HG02763 (cell line): ENCODE measurements at regions not wholly inside any gene's neighbourhood (a gene's known extent, or its start where the extent isn't known, plus 50 kb on each side); places are given as distances from the start of the nearest gene placed in this dataset.

Experiments
- ATAC-seq: cut with Tn5 transposase; IDR thresholded peaks from one replicate; pipeline ENCODE4 v1.9.1; 2021; ENCODE audit warnings: mild to moderate bottlenecking, moderate library complexity; ENCODE audit not compliant: unreplicated experiment

DNA sequence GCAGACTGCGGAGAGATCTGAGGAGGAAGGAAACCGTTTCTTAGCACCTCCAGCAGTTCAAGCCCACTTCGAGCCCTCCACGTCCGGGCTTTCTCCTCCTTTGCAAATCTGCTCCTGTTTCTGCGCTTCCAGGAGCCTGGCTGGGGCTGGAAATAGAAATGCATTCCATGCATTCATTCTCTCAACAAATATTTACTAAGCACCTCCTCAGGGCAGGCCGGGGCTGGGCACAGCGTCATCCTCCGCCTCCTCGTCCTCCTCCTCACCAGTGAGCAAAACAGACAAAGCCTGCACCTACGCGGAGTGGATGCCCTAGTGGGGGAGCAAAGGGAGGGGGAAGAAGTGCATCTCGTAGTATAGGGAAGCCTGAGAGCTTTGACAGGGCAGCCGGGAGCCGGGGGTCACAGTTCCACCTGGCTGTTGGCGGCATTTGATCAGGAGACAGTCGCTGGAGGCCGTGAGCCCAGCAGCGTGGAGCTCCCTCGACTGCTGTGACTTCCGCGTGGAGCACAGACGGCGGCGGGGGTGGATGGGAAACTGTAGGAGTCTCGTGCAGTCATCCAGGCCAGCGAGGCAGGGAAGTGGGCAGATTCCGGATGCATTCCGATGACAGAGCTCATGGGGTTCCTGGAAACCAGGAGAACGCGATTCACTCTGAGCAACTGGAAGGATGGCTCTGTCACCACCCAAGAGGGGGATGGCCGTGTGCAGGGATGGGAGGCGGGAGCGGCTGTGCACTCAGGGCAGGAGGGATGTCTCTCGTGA, 93.5 kb downstream of the SIK1 start:
- ATAC-seq: no peak

DNA sequence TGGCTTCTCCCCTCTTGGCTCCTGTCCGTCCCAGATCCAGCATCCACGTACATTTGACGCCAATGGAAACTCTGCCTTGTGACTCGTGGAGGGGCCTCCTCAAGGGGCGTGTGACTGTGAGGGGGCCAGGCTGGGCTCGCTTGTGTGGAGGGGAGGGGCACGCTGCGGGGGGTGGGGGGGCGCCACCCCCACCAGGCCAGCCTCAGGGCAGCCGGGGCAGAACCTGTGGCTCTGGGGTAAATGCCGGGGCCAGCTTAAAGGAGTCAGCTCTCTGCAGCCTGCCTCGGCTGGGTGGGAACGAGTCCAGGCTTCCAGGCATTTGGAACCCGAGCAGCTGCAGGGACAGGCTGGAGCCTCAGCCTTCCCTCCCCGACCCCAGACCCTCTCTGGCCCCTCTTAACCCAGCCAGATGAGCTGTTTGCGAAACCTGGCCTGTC, 94.1 kb downstream of the SIK1 start:
- ATAC-seq: no peak

DNA sequence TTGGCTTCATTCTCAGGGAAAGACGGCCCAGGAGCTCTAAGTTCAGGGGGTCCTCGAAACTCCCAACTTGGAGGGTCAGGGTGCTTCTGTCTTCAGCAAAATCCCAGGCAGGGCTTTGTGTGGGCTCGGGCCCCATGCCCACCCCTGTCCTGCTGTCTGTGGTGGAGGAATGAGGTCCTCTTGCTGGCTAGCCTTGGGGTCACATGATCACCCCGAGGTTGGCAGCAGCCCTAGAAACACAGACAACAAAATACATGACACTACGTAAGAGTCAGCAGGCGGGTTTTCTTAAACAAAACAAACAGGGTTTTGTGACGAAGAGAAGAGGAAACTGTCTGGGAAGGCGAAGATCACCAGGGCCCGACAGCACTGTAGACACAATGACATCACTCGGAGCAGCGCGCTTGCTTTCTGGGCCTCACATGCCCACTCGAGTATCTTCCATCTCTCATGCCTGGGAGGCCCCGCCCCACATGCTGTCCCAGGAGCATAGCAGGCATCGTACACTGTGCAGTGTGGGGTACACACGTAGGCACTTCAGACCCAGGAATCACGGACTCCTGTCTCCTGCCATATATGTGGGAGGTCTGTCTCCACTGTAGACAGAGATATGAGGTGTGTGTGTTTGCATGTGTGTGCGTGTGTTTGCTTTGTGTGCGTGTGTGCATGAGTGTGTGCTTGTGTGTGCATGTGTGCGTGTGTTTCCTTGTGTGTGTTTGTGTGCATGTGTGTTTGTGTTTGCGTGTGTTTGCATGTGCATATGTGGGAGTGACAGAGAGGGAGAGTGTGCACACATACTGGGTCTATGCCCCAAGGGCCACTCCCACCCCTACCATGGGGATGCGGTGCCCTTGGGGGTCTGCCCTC, 94.7 kb downstream of the SIK1 start:
- no peak for ATAC-seq

DNA sequence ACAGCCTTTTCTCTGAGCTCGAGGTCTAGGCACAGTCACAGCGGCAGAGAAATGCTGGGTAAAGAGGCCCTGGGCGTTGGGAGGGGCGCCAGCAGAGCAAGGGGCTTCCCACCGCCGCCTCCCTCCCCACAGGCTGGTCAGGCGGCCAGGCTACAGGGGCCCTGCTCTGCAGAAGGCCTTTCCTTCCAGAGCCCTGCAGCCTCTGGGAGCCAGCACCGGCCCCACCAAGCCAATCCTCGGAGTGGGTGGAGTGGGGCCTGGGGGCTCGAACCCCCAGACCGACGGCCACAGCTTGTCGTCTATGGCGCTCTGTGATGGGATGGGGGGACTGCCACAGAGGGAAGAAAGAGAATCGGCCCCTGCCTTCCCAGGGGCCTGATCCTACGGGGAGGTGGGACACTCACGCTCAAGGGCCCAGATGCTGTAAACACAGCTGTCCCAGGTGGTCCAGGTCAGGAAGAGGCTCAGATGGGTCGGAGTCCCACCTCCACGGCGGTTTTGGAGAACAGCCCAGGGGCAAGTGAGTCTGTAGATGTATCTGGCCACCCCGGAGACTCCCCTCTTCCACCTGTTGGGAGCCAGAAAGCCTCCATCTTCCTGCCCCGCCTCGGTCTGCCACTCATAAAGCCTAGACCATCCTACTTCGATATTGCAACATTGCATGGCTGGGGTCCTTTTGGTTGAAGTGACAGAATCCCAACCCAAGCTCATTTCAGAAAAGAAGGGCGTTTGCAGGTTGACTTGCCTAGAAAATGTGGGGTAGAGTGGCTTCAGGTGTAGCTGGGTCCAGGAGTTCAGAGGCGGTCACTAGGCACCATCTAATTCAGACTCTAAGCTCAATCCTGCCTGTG, 95.6 kb downstream of the SIK1 start:
- ATAC-seq: no peak

DNA sequence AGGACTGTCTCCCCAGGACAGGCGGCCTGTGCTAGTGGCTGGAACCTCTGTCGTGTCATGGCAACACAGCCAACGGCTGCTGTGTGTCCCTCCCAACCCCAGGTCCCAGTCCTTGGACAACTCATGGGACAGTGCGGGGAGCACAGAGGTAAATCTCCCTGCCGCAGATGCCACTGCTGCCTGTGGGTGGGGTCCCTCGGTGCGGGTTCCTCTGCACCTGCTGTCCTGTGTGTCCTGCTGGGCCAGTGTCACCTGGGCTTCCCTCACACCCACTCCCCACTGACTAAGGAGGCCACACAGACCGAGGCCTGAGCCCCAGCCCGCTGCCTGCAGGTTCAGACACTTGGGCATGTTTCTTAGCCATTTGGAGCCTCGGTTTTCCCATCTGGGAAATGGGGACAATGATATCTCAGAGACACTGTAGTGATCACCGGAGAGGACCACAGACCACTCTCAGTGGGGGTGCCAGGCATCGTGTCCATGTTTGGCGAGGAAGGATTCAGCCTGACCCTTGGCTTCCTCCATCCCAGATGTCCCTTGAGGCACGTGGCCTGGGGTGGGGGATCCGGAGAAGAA, 96.5 kb downstream of the SIK1 start:
- no peak for ATAC-seq

DNA sequence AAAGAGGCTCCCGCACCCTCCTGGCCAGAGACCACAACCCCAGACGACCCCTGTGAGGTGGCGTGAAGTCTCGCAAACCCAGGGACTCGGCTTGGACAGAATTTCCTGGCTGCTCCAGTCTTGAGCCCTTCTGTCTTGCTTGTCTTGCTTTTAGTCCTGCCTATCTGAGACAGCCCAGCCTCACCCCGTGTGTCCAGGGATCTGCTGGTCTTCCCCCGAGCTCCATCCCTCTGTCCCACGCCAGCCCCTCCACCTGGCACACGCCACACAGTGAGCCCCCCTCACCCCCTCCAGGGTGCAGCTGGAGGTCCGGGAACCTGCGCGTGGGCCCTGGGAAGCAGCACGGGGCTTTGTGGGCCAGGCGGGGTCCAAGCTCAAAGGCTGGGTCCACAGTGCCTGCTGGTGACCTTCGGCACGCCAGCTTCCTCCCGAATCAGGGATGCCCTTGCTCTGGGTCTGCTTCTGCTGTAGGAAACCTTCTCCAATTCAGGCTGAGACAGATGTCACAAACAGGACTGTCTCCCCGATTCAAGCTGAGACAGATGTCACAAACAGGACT, 97.1 kb downstream of the SIK1 start:
- no peak for ATAC-seq

DNA sequence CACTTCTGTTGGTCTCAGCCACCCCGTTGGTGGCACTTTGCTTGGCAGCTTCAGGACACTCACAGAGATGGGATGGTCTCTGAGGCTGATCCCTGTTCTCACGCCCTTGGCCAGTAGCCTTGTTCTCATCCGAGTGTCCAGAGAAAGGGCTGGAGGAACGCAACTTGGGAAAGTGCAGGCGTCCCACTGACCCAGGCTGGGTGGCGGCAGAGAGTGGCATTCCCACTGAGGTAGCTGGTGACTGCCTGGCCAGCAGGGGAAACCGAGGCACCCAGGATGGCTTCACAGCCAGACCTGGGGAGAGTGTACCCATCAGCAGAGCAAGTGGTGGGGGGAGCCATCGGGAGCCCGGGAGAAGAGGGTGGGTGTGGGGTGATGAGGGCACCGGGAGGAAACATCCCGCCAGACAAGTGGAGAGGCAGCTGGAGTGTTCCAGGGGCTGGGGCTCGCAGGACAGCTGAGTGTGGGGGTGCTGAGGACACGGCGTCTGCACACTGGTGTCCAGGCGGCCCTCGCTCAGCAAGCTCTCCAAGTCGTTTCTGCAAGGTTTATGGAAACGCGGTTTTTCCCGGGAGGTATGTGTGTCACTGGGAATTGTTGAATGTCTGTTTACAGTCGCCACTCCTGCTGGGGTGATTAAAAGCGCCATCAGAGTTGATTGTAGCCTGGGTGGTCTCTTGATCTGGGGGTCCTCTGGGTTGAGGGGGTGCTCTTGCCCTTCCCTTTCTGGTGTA, 97.8 kb downstream of the SIK1 start:
- ATAC-seq: no peak

DNA sequence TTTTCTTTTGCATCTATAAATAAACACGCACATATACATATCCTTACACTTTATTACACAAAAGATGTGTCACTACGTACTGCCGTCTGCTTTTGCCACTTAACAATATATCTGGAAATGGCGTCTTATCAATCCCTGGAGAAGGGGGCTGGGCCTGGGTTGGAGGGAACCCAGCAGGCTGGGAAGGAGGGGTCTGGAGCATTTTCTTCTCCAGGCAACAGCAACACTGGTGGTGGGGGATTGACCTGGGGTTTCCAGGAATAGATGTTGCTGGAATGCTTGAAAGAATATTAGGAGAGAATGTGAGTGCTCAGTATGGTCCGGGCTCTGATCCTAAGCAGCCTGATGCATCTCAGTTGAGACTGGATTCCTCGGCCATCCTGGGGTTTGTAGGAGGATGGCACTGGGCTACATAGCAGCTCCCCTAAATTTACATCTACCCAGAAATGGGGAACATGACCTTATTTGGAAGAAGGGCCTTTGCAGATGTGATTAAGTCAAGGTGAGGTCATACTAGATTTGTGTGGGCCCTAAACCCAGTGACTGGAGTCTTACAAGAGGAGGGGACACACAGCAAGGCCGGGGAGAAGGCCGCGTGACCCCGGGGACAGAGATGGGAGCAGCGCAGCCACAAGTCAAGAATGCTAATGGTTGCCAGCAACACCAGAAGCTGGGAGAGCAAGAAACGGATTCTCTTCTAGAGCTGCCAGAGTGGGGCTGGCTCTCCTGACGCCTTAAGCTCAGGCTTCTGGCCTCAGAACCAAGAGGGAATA, 98.6 kb downstream of the SIK1 start:
- ATAC-seq: no peak

DNA sequence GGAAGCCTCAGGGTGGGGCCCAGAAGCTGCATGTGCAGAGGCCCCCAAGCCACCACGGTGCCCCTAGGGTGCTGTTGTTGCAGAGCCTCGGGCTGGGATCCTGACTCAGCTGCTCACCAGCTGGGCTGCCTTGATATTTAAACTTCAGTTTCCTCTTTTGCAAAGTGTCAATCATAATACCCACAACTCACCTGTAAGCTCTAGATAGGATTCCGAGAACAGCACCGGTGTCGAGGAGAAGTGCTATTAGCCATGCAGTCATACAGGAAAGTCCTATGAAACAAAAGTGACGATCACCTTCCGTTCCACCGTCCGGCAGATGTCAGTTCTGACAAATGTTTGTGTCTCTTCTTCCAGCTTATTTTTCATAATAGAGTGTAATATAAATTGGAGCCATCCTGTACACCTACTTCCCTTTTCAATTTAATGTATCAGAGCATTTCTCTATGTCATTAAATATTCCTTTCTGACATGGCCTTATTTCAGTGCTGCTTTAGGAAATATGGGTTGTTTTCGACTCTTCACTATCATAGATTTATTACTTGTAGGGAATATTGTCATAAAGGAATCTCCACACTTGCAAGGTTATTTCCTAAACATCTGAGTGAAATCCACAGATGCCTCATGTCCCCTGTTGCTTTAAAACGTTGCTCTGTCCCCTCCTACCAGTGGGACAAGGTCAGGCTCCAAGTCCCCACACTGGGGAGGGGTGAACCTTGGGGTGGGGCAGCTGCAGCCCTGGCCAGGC, 100.8 kb downstream of the SIK1 start:
- ATAC-seq: no peak

DNA sequence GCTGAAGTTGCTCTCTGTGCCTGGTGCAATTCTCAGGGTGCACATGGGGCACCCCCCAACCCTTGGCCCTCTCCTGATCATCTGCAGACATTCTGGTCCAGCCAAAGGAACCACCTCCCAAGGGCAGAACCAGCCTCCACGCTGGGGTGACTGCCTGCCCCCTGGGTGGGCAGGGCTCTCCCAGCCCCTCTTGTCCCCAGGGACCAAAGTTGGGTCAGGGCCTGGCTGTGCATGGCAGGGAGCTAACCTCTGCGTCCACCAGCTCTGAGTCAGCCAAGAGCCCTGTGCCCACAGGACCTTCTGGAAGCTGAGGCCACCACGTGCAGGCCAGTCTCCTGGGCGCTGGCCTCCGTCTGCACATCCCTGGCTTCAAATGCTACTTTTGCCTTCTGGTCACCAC, 101.9 kb downstream of the SIK1 start:
- no peak for ATAC-seq

DNA sequence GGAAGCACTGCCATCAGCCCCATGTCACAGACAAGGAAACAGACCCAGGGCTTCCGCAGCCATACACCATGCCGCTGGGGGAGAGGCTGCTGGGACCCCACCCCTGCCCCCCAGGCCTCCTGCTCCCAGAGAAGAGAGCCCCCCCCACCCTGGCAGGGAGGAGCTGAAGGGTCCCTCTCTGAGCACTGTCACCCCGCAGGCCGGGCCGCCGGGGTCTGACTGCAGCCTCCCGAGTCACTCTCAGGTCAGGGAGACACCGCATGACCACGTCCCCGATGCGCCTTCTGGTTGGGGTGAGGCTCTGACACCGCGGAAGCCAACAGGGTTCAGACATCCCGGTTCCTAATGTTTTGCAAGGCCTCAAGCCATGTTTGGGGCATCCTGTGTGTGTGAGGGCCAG, 102.3 kb downstream of the SIK1 start:
- ATAC-seq: no peak

DNA sequence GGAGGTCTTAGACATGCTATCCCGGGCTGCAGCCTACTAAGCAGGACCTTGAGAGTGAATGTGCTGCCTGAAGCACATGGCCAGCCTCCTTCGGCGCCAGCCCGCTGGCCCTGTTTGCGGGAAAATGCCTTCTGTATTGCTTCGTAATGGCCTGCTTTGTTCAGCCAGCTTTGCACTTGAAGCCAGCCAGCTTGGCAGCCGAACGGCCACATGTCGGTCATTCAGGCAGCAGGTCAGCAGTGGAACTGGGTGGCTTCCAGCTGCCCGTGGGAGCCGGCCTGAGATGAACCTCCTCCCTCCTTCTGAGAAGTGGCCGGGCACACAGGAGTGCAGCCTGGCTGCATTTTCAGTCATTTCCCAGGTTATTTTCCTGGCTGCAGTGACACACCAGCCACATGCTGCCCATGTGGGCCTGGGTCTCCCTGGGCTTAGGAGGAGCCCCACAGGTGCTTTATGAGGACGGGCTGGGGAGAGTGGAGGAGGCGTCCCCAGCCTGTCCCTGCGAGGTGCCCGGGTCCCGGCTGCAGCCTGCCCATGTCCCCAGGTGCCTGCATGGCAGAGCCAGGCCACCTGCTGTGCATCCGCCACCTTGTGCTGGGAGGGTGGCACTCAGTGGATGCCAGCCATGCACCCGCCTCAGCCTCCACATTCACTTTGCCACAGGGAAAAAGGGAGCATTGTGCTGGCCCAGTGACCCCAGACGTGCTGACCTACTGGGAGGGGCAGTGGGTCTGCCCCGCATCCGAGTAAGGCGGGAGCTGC, 103.5 kb downstream of the SIK1 start:
- ATAC-seq: no peak

DNA sequence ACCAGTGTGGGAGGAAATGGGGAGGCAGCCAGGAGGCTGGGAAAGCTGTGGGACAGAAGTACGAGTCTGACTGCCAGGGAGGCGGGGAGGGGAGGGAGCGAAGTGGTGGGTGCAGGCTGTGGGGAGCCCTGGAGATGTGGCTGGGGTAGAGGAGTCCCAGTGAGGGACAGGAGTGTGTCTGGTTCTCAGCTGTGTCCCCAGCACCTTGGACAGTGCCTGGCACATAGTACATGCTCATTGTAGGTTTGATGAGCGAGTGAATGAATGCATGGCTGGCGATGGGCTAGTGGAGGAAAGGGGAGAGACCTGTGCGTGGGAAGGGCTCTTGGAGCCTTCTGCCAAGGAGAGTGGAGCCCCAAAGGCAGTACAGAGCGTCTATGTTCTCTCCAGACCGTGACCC, 104.1 kb downstream of the SIK1 start:
- no peak for ATAC-seq

DNA sequence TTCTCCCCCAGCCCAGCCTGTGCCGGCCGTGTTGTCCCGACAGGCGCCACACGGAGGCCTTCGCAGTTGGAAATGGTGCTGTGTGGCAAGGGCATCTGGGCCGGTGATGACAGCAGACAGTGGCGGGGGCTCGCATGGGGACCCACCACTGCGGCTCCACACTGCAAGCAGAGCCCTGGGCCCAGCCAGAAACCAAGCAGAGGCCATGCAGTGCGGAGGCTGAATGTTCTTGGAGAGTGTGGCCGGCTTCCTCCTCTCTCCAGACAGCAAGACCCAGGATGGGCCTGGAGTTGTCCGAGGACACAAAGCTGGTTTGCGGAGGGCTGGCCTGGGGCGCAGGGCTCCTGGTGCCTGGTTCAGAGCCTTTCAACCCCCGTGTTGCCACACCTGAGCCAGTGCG, 104.6 kb downstream of the SIK1 start:
- no peak for ATAC-seq

DNA sequence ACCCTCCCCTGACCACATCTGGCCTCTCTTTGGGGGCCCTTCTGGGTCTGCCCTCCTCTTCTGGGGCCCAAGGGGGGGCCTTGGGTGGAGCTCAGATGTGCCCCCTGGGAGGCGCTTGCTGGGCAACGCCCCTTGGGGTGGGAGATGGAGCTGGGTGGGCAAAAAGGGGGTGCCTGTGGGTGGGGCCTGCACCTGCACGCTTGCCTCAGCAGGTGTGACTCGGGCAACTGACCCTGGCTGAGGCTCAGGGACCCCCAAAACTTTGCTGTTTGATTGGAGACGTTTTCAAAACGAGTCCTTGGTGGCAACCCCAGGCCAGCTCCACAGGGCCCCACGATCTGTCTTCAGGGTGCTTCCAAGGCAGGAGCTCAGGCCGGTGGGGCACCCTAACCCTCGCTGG, 105.3 kb downstream of the SIK1 start:
- ATAC-seq: no peak

DNA sequence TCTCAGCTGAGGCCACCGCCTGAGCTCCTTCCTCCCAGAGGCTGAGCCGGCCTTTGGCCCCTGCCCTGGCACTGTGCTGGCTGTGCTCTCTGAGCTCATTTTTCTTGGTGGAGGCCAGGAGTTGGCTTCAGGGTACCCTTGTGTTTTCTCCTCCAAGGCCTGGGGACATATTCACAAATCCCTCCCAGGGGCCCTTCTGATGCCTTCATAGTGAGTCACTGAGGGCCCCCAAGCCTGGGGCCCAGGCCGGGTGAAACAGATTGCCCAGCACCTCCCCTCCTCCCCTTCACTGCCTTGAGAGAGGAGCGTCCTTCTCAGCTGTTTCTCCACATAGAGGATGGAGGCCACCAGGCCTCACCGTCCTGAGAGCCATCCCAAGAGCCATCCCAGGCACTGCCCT, 105.8 kb downstream of the SIK1 start:
- no peak for ATAC-seq

DNA sequence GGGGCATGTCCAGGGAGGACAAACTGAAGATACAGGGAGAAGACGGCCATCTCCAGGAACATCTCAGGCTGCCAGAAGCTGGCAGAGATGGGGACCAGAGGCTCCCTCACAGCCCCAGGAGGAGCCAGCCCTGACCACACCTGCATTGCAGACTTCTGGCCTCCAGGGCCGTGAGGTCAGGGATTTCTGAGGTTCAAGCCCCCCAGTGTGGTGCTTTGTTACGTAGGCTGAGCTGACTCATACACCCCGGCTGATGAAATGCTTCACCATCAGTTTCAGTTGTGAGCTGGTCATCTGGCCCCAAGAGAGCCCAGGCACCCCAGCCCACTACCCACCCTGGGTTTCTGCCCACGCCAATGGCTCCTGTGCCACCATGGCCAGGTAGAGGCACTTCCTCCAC, 106.4 kb downstream of the SIK1 start:
- ATAC-seq: no peak
